HepG2 (cell line): ENCODE measurements at regions not wholly inside any gene's neighbourhood (a gene's known extent, or its start where the extent isn't known, plus 50 kb on each side); places are given as distances from the start of the nearest gene placed in this dataset.

Experiments
- ATAC-seq: fragments of 200-7000 bp; cut with Tn5 transposase; 3 replicates; pipeline ENCODE4 v1.9.1; 2020; ENCODE audit warnings: mild to moderate bottlenecking, moderate library complexity
- BruUV-seq: library from RNA; stranded (reverse); fragments of 400-500 nt; replicated peaks from 2 replicates; lab custom pipeline; 2021; lab: Mats Ljungman, UMichigan
- CTCF ChIA-PET: fragments of 300-600 bp; formaldehyde crosslinking; extraction: SDS; loops from one replicate; lab custom pipeline; 2021; ENCODE audit warnings: low total read pairs, inconsistent platforms, low intra/inter-chr PET ratio; lab: Yijun Ruan, JAX
- POLR2A ChIA-PET: fragments of 350-600 bp; sonication (Branson Sonifier 250); formaldehyde crosslinking; loops from one replicate; lab custom pipeline; 2020; ENCODE audit warnings: antibody characterized with exemption, inconsistent platforms; lab: Yijun Ruan, JAX
- DNase-seq: peaks from one replicate; pipeline ENCODE4 v3.0.0-alpha.2; 2015; ENCODE audit warnings: low spot score
- FAIRE-seq: peaks from 3 replicates; lab custom pipeline; 2011; peaks lifted over from hg19 to GRCh38; lab: Jason Lieb, UNC
- H2AFZ ChIP-seq: one replicate; pipeline ENCODE4 v1.6.1; 2011; ENCODE audit warnings: low read length, inconsistent platforms
- H3K27ac ChIP-seq: fragments of 300-600 bp; 3 replicates; pipeline ENCODE4 v1.8.0; 2011; ENCODE audit warnings: mixed run types, mild to moderate bottlenecking, mixed read lengths, low read length, inconsistent platforms; ENCODE audit not compliant: insufficient read depth; ENCODE audit errors: extremely low read length
- H3K27me3 ChIP-seq, 2 experiments: fragments of 200-600 bp in 1 of 2; 2 replicates in 1 of 2; 3 replicates in 1 of 2; pipeline versions ENCODE4 v1.6.0 to v1.8.0; 2011; ENCODE audit warnings: low read length in 2 of 2, mild to moderate bottlenecking in 2 of 2, moderate library complexity in 2 of 2, inconsistent platforms in 1 of 2; ENCODE audit not compliant: insufficient read depth in 2 of 2, control insufficient read depth in 1 of 2
- H3K36me3 ChIP-seq, 2 experiments: fragments of 200-600 bp in 1 of 2; replicated peaks in 1 of 2; 2 replicates in 1 of 2; 3 replicates in 1 of 2; pipeline versions ENCODE4 v1.5.1 to v1.8.0; 2011; ENCODE audit warnings: low read length in 2 of 2, inconsistent platforms in 1 of 2; ENCODE audit not compliant: insufficient read depth in 2 of 2, control insufficient read depth in 1 of 2
- H3K4me1 ChIP-seq: 2 replicates; pipeline ENCODE4 v1.5.1; 2012; ENCODE audit warnings: low read length, inconsistent platforms; ENCODE audit not compliant: insufficient read depth
- H3K4me2 ChIP-seq: 2 replicates; pipeline ENCODE4 v1.6.0; 2011; ENCODE audit warnings: low read depth, low read length, inconsistent platforms
- H3K4me3 ChIP-seq, 3 experiments: fragments of 200-600 bp in 1 of 3; sonication (generic), shearing (Covaris generic) in 1 of 3; replicated peaks in 1 of 3; 2 replicates each; pipeline ENCODE4 v1.5.1; 2011 to 2016; ENCODE audit warnings: low read length in 3 of 3, inconsistent platforms in 2 of 3, low read depth in 2 of 3, mild to moderate bottlenecking in 2 of 3, control low read depth in 1 of 3, mixed read lengths in 1 of 3; ENCODE audit not compliant: insufficient read depth in 1 of 3
- H3K79me2 ChIP-seq: one replicate; pipeline ENCODE4 v1.6.1; 2011; ENCODE audit warnings: low read length, inconsistent platforms; ENCODE audit not compliant: insufficient read depth
- H3K9ac ChIP-seq: 2 replicates; pipeline ENCODE4 v1.6.0; 2011; ENCODE audit warnings: mild to moderate bottlenecking, low read depth, low read length, inconsistent platforms; ENCODE audit not compliant: insufficient read depth
- H3K9me3 ChIP-seq: 2 replicates; pipeline ENCODE4 v1.5.1; 2012; ENCODE audit warnings: mild to moderate bottlenecking, low read length
- H4K20me1 ChIP-seq: 2 replicates; pipeline ENCODE4 v1.6.0; 2011; ENCODE audit warnings: inconsistent platforms, mild to moderate bottlenecking, low read length, moderate library complexity; ENCODE audit not compliant: insufficient read depth
- ARHGAP35 ChIP-seq: sonication (generic); formaldehyde crosslinking; IDR thresholded peaks from 2 replicates; pipeline ENCODE4 v1.9.0; 2022; ENCODE audit warnings: mild to moderate bottlenecking, inconsistent platforms, moderate library complexity, missing genetic modification reagents, borderline replicate concordance
- ATF7 ChIP-seq, 2 experiments: fragments of 450-650 bp in 1 of 2; sonication (generic) in 1 of 2; formaldehyde crosslinking in 1 of 2; IDR thresholded peaks; 2 replicates each; pipeline versions ENCODE4 v1.4.0 to v1.6.1; 2016 to 2020; ENCODE audit warnings: antibody characterized with exemption in 1 of 2, mild to moderate bottlenecking in 1 of 2, missing genetic modification reagents in 1 of 2
- EZH2 ChIP-seq: conservative IDR thresholded peaks from 2 replicates; pipeline ENCODE4 v1.6.1; 2012; ENCODE audit warnings: mild to moderate bottlenecking, low read depth, low read length, moderate library complexity
- IKZF4 ChIP-seq: sonication (generic); formaldehyde crosslinking; IDR thresholded peaks from 2 replicates; pipeline ENCODE4 v1.5.1; 2020; ENCODE audit warnings: borderline replicate concordance, mild to moderate bottlenecking, low read depth, missing genetic modification reagents; ENCODE audit errors: not compliant biosample characterization
- KDM3A ChIP-seq: IDR thresholded peaks from 2 replicates; pipeline ENCODE4 v1.6.1; 2018; ENCODE audit warnings: low read depth, missing compliant biosample characterization
- KLF6 ChIP-seq: IDR thresholded peaks from 2 replicates; pipeline ENCODE4 v1.8.0; 2016; ENCODE audit warnings: missing biosample characterization, missing genetic modification reagents
- MXI1 ChIP-seq: IDR thresholded peaks from 3 replicates; pipeline ENCODE4 v1.6.1; 2012; ENCODE audit warnings: low read depth, low read length, inconsistent platforms, borderline replicate concordance
- NFE2 ChIP-seq: sonication (generic); formaldehyde crosslinking; IDR thresholded peaks from 2 replicates; pipeline ENCODE4 v1.4.0; 2020; ENCODE audit warnings: missing genetic modification reagents
- REPIN1 ChIP-seq: sonication (generic); formaldehyde crosslinking; IDR thresholded peaks from 2 replicates; pipeline ENCODE4 v1.8.0; 2022; ENCODE audit warnings: missing genetic modification reagents, low read depth, mild to moderate bottlenecking, borderline replicate concordance
- ZFP36 ChIP-seq: fragments of 150-350 bp; IDR thresholded peaks from 2 replicates; pipeline ENCODE4 v1.6.1; 2018; ENCODE audit warnings: borderline replicate concordance, low read length, low read depth; ENCODE audit not compliant: partially characterized antibody
- ZFP90 ChIP-seq: sonication (generic); formaldehyde crosslinking; IDR thresholded peaks from 2 replicates; pipeline ENCODE4 v1.8.0; 2022; ENCODE audit warnings: missing genetic modification reagents, mild to moderate bottlenecking, inconsistent platforms, borderline replicate concordance
- ZNF180 ChIP-seq: sonication (generic); formaldehyde crosslinking; IDR thresholded peaks from 2 replicates; pipeline ENCODE4 v1.4.0; 2020; ENCODE audit warnings: low read depth, missing genetic modification reagents, borderline replicate concordance
- ZNF253 ChIP-seq: sonication (generic); formaldehyde crosslinking; IDR thresholded peaks from 2 replicates; pipeline ENCODE4 v1.8.0; 2022; ENCODE audit warnings: mild to moderate bottlenecking, missing genetic modification reagents, borderline replicate concordance
- ZNF264 ChIP-seq: sonication (generic); formaldehyde crosslinking; IDR thresholded peaks from 2 replicates; pipeline ENCODE4 v1.4.0; 2020; ENCODE audit warnings: missing genetic modification reagents
- ZNF431 ChIP-seq: sonication (generic); formaldehyde crosslinking; IDR thresholded peaks from 2 replicates; pipeline ENCODE4 v1.9.0; 2022; ENCODE audit warnings: missing genetic modification reagents, low read depth, mild to moderate bottlenecking, borderline replicate concordance
- ZNF878 ChIP-seq: sonication (generic); formaldehyde crosslinking; IDR thresholded peaks from 2 replicates; pipeline ENCODE4 v1.8.1; 2023; ENCODE audit warnings: mild to moderate bottlenecking, missing genetic modification reagents, moderate library complexity
- WGBS: methylation state at CpG from one replicate; pipeline ENCODE4 v1.1.6; 2017; ENCODE audit warnings: low lambda C conversion rate; 5-methylcytosine and 5-hydroxymethylcytosine counted together
- in situ Hi-C: cut with HindIII; loops from 2 replicates; pipeline ENCODE4 v1.10.0; 2017; ENCODE audit warnings: low pct_unique_long_range_greater_than_20kb; ENCODE audit not compliant: extremely low pct_ligation_motif_present
- intact Hi-C: fragments of 100-400 bp; cut with micrococcal nuclease; formaldehyde crosslinking; loops from one replicate; pipeline ENCODE4 v1.10.0; 2022; ENCODE audit not compliant: unreplicated experiment
- TF ChIP-seq, protein P1 (sequence below): sonication (generic); formaldehyde crosslinking; IDR thresholded peaks from 2 replicates; pipeline ENCODE4 v1.8.0; 2022; ENCODE audit warnings: missing genetic modification reagents, mild to moderate bottlenecking, moderate library complexity, borderline replicate concordance

- POLR2A ChIA-PET = no interaction called here
- FAIRE-seq = no peak
- in situ Hi-C loops = no loop called here
Measured at GRCh38 chr11:110795112-110795624, 82.9 kb upstream of the ARHGAP20 start.

GRCh38 chr11:110793556-110793955 lies 81.3 kb upstream of the ARHGAP20 start:
- in situ Hi-C loops (no loop called here), intact Hi-C loops (no loop called here)
- Histone ChIP-seq H3K4me2 (no peak overlapping the region), H3K27ac (no peak overlapping the region), H3K9ac (no peak overlapping the region), H3K9me3 (no peaks in the 10 kb centered on the region), H2AFZ (no peak overlapping the region), H3K79me2 (no peaks in the 10 kb centered on the region), H4K20me1 (no peaks in the 10 kb centered on the region), H3K4me3 (no peak overlapping the region), H3K4me1 (no peaks in the 10 kb centered on the region), H3K27me3 (peaks cover 0 to 3% of the 10 kb centered on the region in 2 experiments; a peak in 1 of 5 replicates), H3K36me3 (no peaks in the 10 kb centered on the region)
- ATAC-seq (no peak), DNase-seq (no peak), FAIRE-seq (no peak)
- POLR2A ChIA-PET = no interaction called here
- no TSS peak for BruUV-seq
- WGBS = 13% methylated on average over 4 of the region's 4 CpGs
- CTCF ChIA-PET = no interaction called here
- TF ChIP-seq KLF6 (CRISPR knock-in tag) (no peak), ATF7 (IDR thresholded peaks at IDR 0.05) (no peak), ATF7 (CRISPR knock-in tag; IDR thresholded peaks at IDR 0.05) (no peak), ZNF180 (CRISPR knock-in tag) (no peak), ZNF253 (CRISPR knock-in tag) (no peak), ZNF431 (CRISPR knock-in tag) (no peak), ZNF264 (CRISPR knock-in tag) (no peak), REPIN1 (CRISPR knock-in tag) (no peak), ZFP90 (CRISPR knock-in tag) (no peak), IKZF4 (no peak), NFE2 (CRISPR knock-in tag) (no peak), MXI1 (no peak), KDM3A (CRISPR knock-in tag) (no peak), EZH2 (no peak), ZNF878 (CRISPR knock-in tag) (no peak), ARHGAP35 (no peak)
- TF ChIP-seq, protein P1, sequence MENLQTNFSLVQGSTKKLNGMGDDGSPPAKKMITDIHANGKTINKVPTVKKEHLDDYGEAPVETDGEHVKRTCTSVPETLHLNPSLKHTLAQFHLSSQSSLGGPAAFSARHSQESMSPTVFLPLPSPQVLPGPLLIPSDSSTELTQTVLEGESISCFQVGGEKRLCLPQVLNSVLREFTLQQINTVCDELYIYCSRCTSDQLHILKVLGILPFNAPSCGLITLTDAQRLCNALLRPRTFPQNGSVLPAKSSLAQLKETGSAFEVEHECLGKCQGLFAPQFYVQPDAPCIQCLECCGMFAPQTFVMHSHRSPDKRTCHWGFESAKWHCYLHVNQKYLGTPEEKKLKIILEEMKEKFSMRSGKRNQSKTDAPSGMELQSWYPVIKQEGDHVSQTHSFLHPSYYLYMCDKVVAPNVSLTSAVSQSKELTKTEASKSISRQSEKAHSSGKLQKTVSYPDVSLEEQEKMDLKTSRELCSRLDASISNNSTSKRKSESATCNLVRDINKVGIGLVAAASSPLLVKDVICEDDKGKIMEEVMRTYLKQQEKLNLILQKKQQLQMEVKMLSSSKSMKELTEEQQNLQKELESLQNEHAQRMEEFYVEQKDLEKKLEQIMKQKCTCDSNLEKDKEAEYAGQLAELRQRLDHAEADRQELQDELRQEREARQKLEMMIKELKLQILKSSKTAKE (CRISPR knock-in tag) = no peak

More at GRCh38 chr11:110795112-110795624, 82.9 kb upstream of the ARHGAP20 start:
- H3K27me3 ChIP-seq = peaks cover 0 to 3% of the 10 kb centered on the region in 2 experiments; a peak in 1 of 5 replicates
- no peak overlapping the region for H3K4me2 ChIP-seq
- H3K9me3 ChIP-seq = no peaks in the 10 kb centered on the region
- H3K9ac ChIP-seq = no peak overlapping the region
- no peak for TF ChIP-seq ZFP36
- 5% methylated on average over 1 of the region's 1 CpG for WGBS
- no peaks in the 10 kb centered on the region for H4K20me1 ChIP-seq
- no peak overlapping the region for H3K4me3 ChIP-seq
- no peaks in the 10 kb centered on the region for H3K4me1 ChIP-seq
- no peak overlapping the region for H2AFZ ChIP-seq
- no TSS peak for BruUV-seq
- CTCF ChIA-PET = no interaction called here
- no peak overlapping the region for H3K27ac ChIP-seq
- H3K36me3 ChIP-seq = no peaks in the 10 kb centered on the region
- H3K79me2 ChIP-seq = no peaks in the 10 kb centered on the region
- ATAC-seq = no peak
- intact Hi-C loops = no loop called here
- DNase-seq = no peak
